ENCODE measurements at regions not wholly inside any gene's neighbourhood (a gene's known extent, or its start where the extent isn't known, plus 50 kb on each side); places are given as distances from the start of the nearest gene placed in this dataset.

- TF ChIP-seq ZNF263 (CRISPR knock-in tag; IDR thresholded peaks at IDR 0.05; ENCODE audit: low read depth) (no peak), NR3C1 (CRISPR knock-in tag; conservative IDR thresholded peaks at IDR 0.05; ENCODE audit: low read depth) (no peak)
- TF ChIP-seq, protein P1, sequence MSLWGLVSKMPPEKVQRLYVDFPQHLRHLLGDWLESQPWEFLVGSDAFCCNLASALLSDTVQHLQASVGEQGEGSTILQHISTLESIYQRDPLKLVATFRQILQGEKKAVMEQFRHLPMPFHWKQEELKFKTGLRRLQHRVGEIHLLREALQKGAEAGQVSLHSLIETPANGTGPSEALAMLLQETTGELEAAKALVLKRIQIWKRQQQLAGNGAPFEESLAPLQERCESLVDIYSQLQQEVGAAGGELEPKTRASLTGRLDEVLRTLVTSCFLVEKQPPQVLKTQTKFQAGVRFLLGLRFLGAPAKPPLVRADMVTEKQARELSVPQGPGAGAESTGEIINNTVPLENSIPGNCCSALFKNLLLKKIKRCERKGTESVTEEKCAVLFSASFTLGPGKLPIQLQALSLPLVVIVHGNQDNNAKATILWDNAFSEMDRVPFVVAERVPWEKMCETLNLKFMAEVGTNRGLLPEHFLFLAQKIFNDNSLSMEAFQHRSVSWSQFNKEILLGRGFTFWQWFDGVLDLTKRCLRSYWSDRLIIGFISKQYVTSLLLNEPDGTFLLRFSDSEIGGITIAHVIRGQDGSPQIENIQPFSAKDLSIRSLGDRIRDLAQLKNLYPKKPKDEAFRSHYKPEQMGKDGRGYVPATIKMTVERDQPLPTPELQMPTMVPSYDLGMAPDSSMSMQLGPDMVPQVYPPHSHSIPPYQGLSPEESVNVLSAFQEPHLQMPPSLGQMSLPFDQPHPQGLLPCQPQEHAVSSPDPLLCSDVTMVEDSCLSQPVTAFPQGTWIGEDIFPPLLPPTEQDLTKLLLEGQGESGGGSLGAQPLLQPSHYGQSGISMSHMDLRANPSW (CRISPR knock-in tag; conservative IDR thresholded peaks at IDR 0.05; ENCODE audit: low read depth), result no peak
Measured at GRCh38 chr19:27716922-27717321, 1496.0 kb downstream of the UQCRFS1 start (continued).

DNA sequence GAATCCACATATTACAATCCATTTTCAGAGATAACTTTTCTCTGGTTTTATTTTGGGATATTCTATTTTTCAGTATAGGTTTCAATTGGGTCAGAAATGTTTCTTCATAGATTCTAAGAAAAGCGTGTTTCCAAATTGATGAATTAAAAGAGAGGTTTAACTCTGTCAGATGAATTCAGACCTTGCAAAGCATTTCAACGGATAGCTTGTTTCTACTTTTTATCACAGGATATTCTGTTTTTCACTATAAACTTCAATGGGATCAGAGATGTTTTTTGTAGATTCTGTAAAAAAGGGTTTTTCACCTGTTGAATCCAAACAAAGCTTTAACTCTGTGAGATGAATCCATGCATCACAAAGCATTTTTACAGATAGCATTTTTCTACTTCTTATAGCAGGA lies 1498.1 kb downstream of the UQCRFS1 start:
- H3K9me3 Mint-ChIP-seq, result peaks cover 98% of the 10 kb centered on the region

More for the DNA sequence above, 1498.1 kb downstream of the UQCRFS1 start:
- ChIA-PET CTCF (no interaction called here), POLR2A (no interaction called here)
- Mint-ChIP-seq H3K27me3 (ENCODE audit: low read depth) (peaks cover 37% of the 10 kb centered on the region), H3K36me3 (peaks cover 86% of the 10 kb centered on the region), H3K4me1 (no peaks in the 10 kb centered on the region), H3K4me3 (no peak overlapping the region), H3K27ac (no peak overlapping the region)
- DNase-seq (ENCODE audit: low spot score) (no peak), ATAC-seq (no peak)
- TF ChIP-seq ZMAT4 (CRISPR knock-in tag; IDR thresholded peaks at IDR 0.05) (no peak), PREB (CRISPR knock-in tag; IDR thresholded peaks at IDR 0.05; ENCODE audit: borderline replicate concordance) (no peak), GTF2I (CRISPR knock-in tag; conservative IDR thresholded peaks at IDR 0.05) (no peak), NFYB (CRISPR knock-in tag; conservative IDR thresholded peaks at IDR 0.05; ENCODE audit: low read depth) (no peak), CBFB (CRISPR knock-in tag; IDR thresholded peaks at IDR 0.05; ENCODE audit: low read depth) (no peak), ZBTB43 (CRISPR knock-in tag; IDR thresholded peaks at IDR 0.05) (no peak), ZNF423 (CRISPR knock-in tag; IDR thresholded peaks at IDR 0.05) (no peak), MXD4 (CRISPR knock-in tag; IDR thresholded peaks at IDR 0.05; ENCODE audit: borderline replicate concordance) (no peak), E2F1 (CRISPR knock-in tag; IDR thresholded peaks at IDR 0.05) (no peak), ZNF532 (CRISPR knock-in tag; IDR thresholded peaks at IDR 0.05; ENCODE audit: borderline replicate concordance) (no peak), GABPB1 (CRISPR knock-in tag; IDR thresholded peaks at IDR 0.05) (no peak), ETV6 (CRISPR knock-in tag; IDR thresholded peaks at IDR 0.05) (no peak), ZNF671 (CRISPR knock-in tag; IDR thresholded peaks at IDR 0.05) (no peak), NFE2L1 (CRISPR knock-in tag; IDR thresholded peaks at IDR 0.05) (no peak), OVOL2 (CRISPR knock-in tag; IDR thresholded peaks at IDR 0.05; ENCODE audit: borderline replicate concordance) (no peak), ZNF416 (CRISPR knock-in tag; IDR thresholded peaks at IDR 0.05) (no peak)
- TF ChIP-seq, protein P2, sequence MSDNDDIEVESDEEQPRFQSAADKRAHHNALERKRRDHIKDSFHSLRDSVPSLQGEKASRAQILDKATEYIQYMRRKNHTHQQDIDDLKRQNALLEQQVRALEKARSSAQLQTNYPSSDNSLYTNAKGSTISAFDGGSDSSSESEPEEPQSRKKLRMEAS (CRISPR knock-in tag; IDR thresholded peaks at IDR 0.05), result no peak

Data from WTC11 (cell line).